Mesenchymal stem cell (in vitro differentiated cells and primary cell): ENCODE measurements at regions not wholly inside any gene's neighbourhood (a gene's known extent, or its start where the extent isn't known, plus 50 kb on each side); places are given as distances from the start of the nearest gene placed in this dataset.

Source experiments
- DNase-seq: peaks from one replicate; pipeline ENCODE4 v3.0.0-alpha.2; 2013
- H2AFZ ChIP-seq: one replicate; pipeline ENCODE4 v1.6.1; 2013; ENCODE audit warnings: low read depth, mild to moderate bottlenecking, control low read depth, inconsistent platforms, low read length, moderate library complexity
- H2AK5ac ChIP-seq: 2 replicates; pipeline ENCODE4 v1.6.1; 2013; ENCODE audit warnings: low read length, moderate library complexity, mild to moderate bottlenecking, inconsistent platforms; ENCODE audit not compliant: severe bottlenecking
- H2BK120ac ChIP-seq: one replicate; pipeline ENCODE4 v1.6.1; 2013; ENCODE audit warnings: low read depth, mild to moderate bottlenecking, inconsistent platforms, low read length, moderate library complexity
- H2BK12ac ChIP-seq, 2 experiments: one replicate each; pipeline ENCODE4 v1.6.1; 2013; ENCODE audit warnings: inconsistent platforms in 2 of 2, low read length in 2 of 2, mild to moderate bottlenecking in 2 of 2, moderate library complexity in 2 of 2, control low read depth in 1 of 2
- H2BK15ac ChIP-seq: one replicate; pipeline ENCODE4 v1.6.1; 2013; ENCODE audit warnings: mild to moderate bottlenecking, low read depth, inconsistent platforms; ENCODE audit not compliant: poor library complexity, severe bottlenecking
- H2BK5ac ChIP-seq: 2 replicates; pipeline ENCODE4 v1.6.1; 2013; ENCODE audit warnings: low read depth, mild to moderate bottlenecking, low read length, control low read depth, inconsistent platforms; ENCODE audit not compliant: poor library complexity, severe bottlenecking
- H3K14ac ChIP-seq, 2 experiments: one replicate each; pipeline ENCODE4 v1.6.1; 2013; ENCODE audit warnings: inconsistent platforms in 2 of 2, low read length in 2 of 2, control low read depth in 1 of 2, mild to moderate bottlenecking in 1 of 2, moderate library complexity in 1 of 2
- H3K18ac ChIP-seq, 2 experiments: one replicate each; pipeline ENCODE4 v1.6.1; 2013; ENCODE audit warnings: inconsistent platforms in 2 of 2, low read length in 2 of 2, control low read depth in 1 of 2, low read depth in 1 of 2, mild to moderate bottlenecking in 1 of 2
- H3K23ac ChIP-seq, 2 experiments: one replicate each; pipeline ENCODE4 v1.6.1; 2013; ENCODE audit warnings: inconsistent platforms in 2 of 2, low read length in 2 of 2, mild to moderate bottlenecking in 2 of 2, moderate library complexity in 2 of 2, control low read depth in 1 of 2
- H3K27ac ChIP-seq: 2 replicates; pipeline ENCODE4 v1.5.1; 2013; ENCODE audit warnings: mild to moderate bottlenecking, moderate library complexity, low read length, control low read depth, inconsistent platforms; ENCODE audit not compliant: poor library complexity, severe bottlenecking
- H3K27me3 ChIP-seq, 2 experiments: 2 replicates each; pipeline versions ENCODE4 v1.6.1 to v1.7.0; 2013; ENCODE audit warnings: low read length in 2 of 2, mild to moderate bottlenecking in 2 of 2, moderate library complexity in 2 of 2, control low read depth in 1 of 2, inconsistent platforms in 1 of 2; ENCODE audit not compliant: control insufficient read depth in 1 of 2, insufficient read depth in 1 of 2
- H3K36me3 ChIP-seq, 2 experiments: 2 replicates each; pipeline versions ENCODE4 v1.6.1 to v1.7.0; 2013; ENCODE audit warnings: low read length in 2 of 2, control low read depth in 1 of 2, inconsistent platforms in 1 of 2, low read depth in 1 of 2, mild to moderate bottlenecking in 1 of 2; ENCODE audit not compliant: insufficient read depth in 2 of 2, control insufficient read depth in 1 of 2
- H3K4ac ChIP-seq, 2 experiments: one replicate each; pipeline ENCODE4 v1.6.1; 2013; ENCODE audit warnings: inconsistent platforms in 2 of 2, low read length in 2 of 2, mild to moderate bottlenecking in 2 of 2, moderate library complexity in 2 of 2, control low read depth in 1 of 2, low read depth in 1 of 2
- H3K4me1 ChIP-seq: 2 replicates; pipeline ENCODE4 v1.6.1; 2013; ENCODE audit warnings: low read depth, low read length, control low read depth; ENCODE audit not compliant: control insufficient read depth, insufficient read depth
- H3K4me2 ChIP-seq: 2 replicates; pipeline ENCODE4 v1.6.1; 2013; ENCODE audit warnings: low read length, mild to moderate bottlenecking, inconsistent platforms; ENCODE audit not compliant: poor library complexity, severe bottlenecking
- H3K4me3 ChIP-seq, 2 experiments: 2 replicates each; pipeline versions ENCODE4 v1.5.1 to v1.7.0; 2013; ENCODE audit warnings: low read length in 2 of 2, mild to moderate bottlenecking in 2 of 2, control low read depth in 1 of 2, low read depth in 1 of 2; ENCODE audit not compliant: insufficient read depth in 1 of 2
- H3K79me1 ChIP-seq: replicated peaks from 2 replicates; pipeline ENCODE4 v1.6.1; 2013; ENCODE audit warnings: mild to moderate bottlenecking, control low read depth, low read length, inconsistent platforms; ENCODE audit not compliant: poor library complexity, severe bottlenecking
- H3K9ac ChIP-seq: 2 replicates; pipeline ENCODE4 v1.7.0; 2013; ENCODE audit warnings: mild to moderate bottlenecking, low read length, moderate library complexity
- H3K9me3 ChIP-seq: 2 replicates; pipeline ENCODE4 v1.7.0; 2013; ENCODE audit warnings: mild to moderate bottlenecking, low read length; ENCODE audit not compliant: control insufficient read depth
- H4K8ac ChIP-seq: one replicate; pipeline ENCODE4 v1.6.1; 2013; ENCODE audit warnings: inconsistent platforms, mild to moderate bottlenecking, low read length, moderate library complexity
- H4K91ac ChIP-seq: one replicate; pipeline ENCODE4 v1.6.1; 2013; ENCODE audit warnings: mild to moderate bottlenecking, low read length, inconsistent platforms
- WGBS: methylation state at CpG from one replicate; pipeline ENCODE4 v1.1.7; 2013; ENCODE audit warnings: mixed read lengths; 5-methylcytosine and 5-hydroxymethylcytosine counted together

DNA sequence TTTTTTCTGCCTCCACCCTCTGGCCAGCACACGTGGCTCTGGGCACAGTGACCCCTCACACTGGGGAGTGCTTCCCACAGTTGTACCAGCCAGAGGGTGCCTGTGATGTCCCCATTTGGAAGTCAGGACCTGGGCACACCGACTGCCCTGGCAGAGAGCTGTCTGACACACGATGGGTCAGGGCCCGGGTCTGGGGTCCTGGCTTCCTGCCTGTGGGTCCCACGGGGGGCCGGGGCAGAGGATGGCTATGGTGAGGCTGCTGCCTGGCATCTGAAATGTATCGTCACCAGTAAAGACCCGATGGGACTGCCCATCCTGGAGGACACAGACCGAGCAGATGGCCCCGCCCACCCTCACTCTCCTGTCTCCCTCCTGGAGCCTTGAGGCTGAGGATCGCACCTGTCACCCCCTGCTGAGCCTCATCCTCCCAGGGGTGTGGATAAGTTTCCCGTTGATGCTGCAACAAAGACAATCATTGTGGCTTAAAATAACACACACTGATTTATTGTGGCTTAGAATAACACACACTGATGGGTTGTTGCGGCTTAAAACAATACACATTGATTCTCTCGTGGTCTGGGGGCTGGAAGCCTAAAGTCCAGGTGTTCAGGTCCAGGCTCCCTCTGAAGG, 88.8 kb upstream of the TTC34 start:
- no peak overlapping the region for H3K23ac ChIP-seq
- H2BK12ac ChIP-seq: no peak overlapping the region
- H2AK5ac ChIP-seq: no peak overlapping the region
- no peaks in the 10 kb centered on the region for H3K9me3 ChIP-seq
- no peak overlapping the region for H4K8ac ChIP-seq
- no peak overlapping the region for H3K9ac ChIP-seq
- H3K4ac ChIP-seq: no peak overlapping the region
- no peak overlapping the region for H2BK5ac ChIP-seq
- H2BK120ac ChIP-seq: no peak overlapping the region
- H3K27ac ChIP-seq: no peak overlapping the region
- peaks cover 0 to 19% of the 10 kb centered on the region in 2 experiments for H3K27me3 ChIP-seq
- WGBS: 72% methylated on average over 14 of the region's 14 CpGs
- H3K4me3 ChIP-seq: no peak overlapping the region
- no peaks in the 10 kb centered on the region for H3K36me3 ChIP-seq
- H3K4me2 ChIP-seq: no peak overlapping the region
- H3K14ac ChIP-seq: no peak overlapping the region
- no peak overlapping the region for H4K91ac ChIP-seq
- no peak for DNase-seq
- no peaks in the 10 kb centered on the region for H3K79me1 ChIP-seq
- no peaks in the 10 kb centered on the region for H3K4me1 ChIP-seq
- H3K18ac ChIP-seq: no peak overlapping the region
- H2AFZ ChIP-seq: no peak overlapping the region
- no peak overlapping the region for H2BK15ac ChIP-seq

DNA sequence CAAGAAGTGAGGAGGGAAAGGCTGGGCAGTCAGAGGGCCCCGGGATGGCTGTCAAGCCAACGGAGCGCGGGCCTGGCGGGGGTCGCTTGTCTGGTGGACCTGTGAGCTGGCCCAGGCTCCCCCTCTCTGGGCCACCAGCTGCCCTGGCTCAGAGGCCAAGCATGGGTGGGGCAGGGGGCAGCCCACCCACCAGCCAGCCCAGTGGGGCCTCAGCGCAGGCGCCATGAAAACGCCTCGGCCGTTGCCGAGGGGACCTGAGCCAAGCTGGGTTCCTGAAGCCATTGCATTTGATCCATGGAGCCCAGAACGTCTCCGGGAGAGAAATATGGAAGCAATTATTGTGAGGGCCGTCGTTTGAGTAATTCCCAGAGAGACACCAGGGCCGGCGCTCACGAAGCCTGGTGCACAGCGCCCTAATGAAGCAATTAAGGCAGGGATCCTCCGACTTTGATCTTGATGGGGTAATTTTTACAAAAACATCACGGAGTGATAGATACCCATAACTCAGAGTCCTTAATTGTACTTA, 90.5 kb upstream of the TTC34 start:
- H3K4me1 ChIP-seq: no peaks in the 10 kb centered on the region
- no peaks in the 10 kb centered on the region for H3K79me1 ChIP-seq
- H3K23ac ChIP-seq: no peak overlapping the region
- no peak overlapping the region for H4K8ac ChIP-seq
- no peak overlapping the region for H3K27ac ChIP-seq
- no peak for DNase-seq
- H2BK5ac ChIP-seq: no peak overlapping the region
- H2BK120ac ChIP-seq: no peak overlapping the region
- H3K18ac ChIP-seq: no peak overlapping the region
- 88% methylated on average over 20 of the region's 22 CpGs for WGBS
- no peak overlapping the region for H2AFZ ChIP-seq
- H2BK15ac ChIP-seq: no peak overlapping the region
- H3K9me3 ChIP-seq: no peaks in the 10 kb centered on the region
- H3K4me3 ChIP-seq: no peak overlapping the region
- H3K36me3 ChIP-seq: no peaks in the 10 kb centered on the region
- no peak overlapping the region for H2BK12ac ChIP-seq
- H3K27me3 ChIP-seq: peaks cover 0 to 19% of the 10 kb centered on the region in 2 experiments
- H3K4ac ChIP-seq: no peak overlapping the region
- H4K91ac ChIP-seq: no peak overlapping the region
- no peak overlapping the region for H3K14ac ChIP-seq
- no peak overlapping the region for H3K4me2 ChIP-seq
- no peak overlapping the region for H3K9ac ChIP-seq
- no peak overlapping the region for H2AK5ac ChIP-seq

DNA sequence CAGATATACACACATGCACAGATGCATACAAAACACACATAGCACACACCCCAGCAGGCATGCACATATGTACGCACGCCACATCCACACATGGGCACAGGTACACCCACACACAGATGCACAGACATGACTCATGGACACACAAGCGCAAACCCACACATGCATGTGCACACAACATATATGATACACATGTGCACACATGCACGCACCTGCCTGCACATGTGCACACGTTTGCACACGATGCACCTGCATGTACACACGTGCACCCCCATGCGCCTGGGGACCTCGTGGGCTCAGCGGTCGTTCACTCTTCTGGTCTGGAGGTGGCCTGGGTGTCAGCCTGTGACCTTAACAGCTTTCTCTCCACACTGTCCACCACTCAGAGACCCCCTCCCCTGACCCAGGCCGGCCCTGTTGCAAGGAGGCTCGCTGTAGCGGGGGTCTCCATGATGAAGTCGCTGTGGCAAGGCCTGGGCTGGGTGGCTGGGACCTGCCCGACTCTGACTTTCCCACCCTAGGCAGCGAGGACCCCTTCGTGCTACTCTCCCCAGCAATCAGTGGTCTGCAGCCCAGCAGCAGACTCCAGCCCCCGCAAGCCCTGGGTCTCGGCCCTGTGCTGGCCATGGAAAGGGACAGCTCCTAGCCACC, 92.1 kb upstream of the TTC34 start:
- no peak overlapping the region for H2BK15ac ChIP-seq
- H2AK5ac ChIP-seq: no peak overlapping the region
- 87% methylated on average over 20 of the region's 20 CpGs for WGBS
- no peak overlapping the region for H3K18ac ChIP-seq
- H4K8ac ChIP-seq: no peak overlapping the region
- no peak overlapping the region for H2BK120ac ChIP-seq
- no peak overlapping the region for H3K4ac ChIP-seq
- H3K9ac ChIP-seq: no peak overlapping the region
- no peak overlapping the region for H2BK5ac ChIP-seq
- no peak overlapping the region for H3K4me2 ChIP-seq
- H3K36me3 ChIP-seq: no peaks in the 10 kb centered on the region
- no peak overlapping the region for H3K14ac ChIP-seq
- no peak for DNase-seq
- H3K27ac ChIP-seq: no peak overlapping the region
- no peaks in the 10 kb centered on the region for H3K4me1 ChIP-seq
- H3K4me3 ChIP-seq: no peak overlapping the region
- no peak overlapping the region for H3K23ac ChIP-seq
- no peaks in the 10 kb centered on the region for H3K79me1 ChIP-seq
- H2BK12ac ChIP-seq: no peak overlapping the region
- no peak overlapping the region for H2AFZ ChIP-seq
- no peaks in the 10 kb centered on the region for H3K9me3 ChIP-seq
- no peak overlapping the region for H4K91ac ChIP-seq
- H3K27me3 ChIP-seq: peaks cover 0 to 17% of the 10 kb centered on the region in 2 experiments

DNA sequence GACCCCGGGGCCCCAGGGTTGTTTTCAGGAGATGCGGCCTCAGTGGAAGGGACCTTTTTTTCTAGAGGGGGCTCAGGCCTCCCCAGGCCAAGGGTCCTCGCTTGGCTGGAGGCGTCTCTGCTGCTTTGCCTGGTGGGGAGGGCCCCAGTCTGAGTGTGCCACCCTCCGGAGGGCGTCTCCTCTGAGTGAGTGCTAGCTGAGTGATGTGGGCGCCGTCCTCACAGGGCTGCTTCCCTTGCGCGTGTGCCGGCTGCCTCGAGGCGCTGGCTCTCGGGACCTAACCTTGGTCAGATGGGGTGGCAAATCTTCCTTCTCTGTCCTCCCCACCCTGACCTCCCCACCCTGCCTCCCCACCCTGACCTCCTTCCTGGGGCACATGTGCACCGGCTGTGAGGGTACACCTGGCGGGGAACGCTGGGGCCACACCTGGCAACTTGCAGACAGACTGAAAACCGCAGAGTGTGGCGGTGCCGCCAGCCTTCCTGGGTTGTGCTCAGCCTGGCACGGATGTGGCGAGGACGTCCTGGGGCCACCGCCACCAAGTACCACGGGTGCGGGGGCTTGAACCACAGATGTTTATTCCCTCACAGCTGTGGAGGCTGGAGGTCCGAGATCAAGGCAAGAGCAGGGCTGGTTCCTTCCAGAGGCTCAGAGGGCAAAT, 93.0 kb upstream of the TTC34 start:
- no peaks in the 10 kb centered on the region for H3K4me1 ChIP-seq
- H3K9me3 ChIP-seq: no peaks in the 10 kb centered on the region
- H3K27me3 ChIP-seq: peaks cover 0 to 16% of the 10 kb centered on the region in 2 experiments
- H3K9ac ChIP-seq: no peak overlapping the region
- H4K8ac ChIP-seq: no peak overlapping the region
- H3K23ac ChIP-seq: no peak overlapping the region
- no peak overlapping the region for H3K18ac ChIP-seq
- DNase-seq: no peak
- no peaks in the 10 kb centered on the region for H3K36me3 ChIP-seq
- H2AFZ ChIP-seq: no peak overlapping the region
- no peak overlapping the region for H3K4me2 ChIP-seq
- H3K79me1 ChIP-seq: no peaks in the 10 kb centered on the region
- WGBS: 88% methylated on average over 19 of the region's 27 CpGs
- no peak overlapping the region for H2AK5ac ChIP-seq
- no peak overlapping the region for H3K4me3 ChIP-seq
- no peak overlapping the region for H2BK12ac ChIP-seq
- no peak overlapping the region for H2BK120ac ChIP-seq
- H4K91ac ChIP-seq: no peak overlapping the region
- H3K27ac ChIP-seq: no peak overlapping the region
- no peak overlapping the region for H3K14ac ChIP-seq
- H2BK15ac ChIP-seq: no peak overlapping the region
- no peak overlapping the region for H3K4ac ChIP-seq
- no peak overlapping the region for H2BK5ac ChIP-seq
